ENCODE measurements at regions not wholly inside any gene's neighbourhood (a gene's known extent, or its start where the extent isn't known, plus 50 kb on each side); places are given as distances from the start of the nearest gene placed in this dataset.

DNA sequence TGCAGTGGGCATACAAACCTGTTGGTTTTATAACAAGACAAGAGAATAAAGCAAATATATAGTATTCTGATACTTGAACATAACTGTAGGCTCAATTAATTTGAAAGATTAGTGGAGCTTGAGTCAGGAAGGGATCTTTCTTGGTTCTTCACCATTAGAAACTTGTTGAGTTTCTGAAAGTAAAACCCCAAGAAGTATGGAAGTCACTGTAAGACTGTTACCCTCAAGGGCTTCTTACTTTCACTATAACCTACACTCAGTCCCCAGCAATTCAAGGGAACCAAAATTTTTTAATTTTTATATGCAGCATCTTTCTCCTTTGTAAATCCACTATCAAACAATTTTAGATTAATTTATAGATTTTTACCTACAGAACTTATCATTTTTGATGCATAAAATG lies 2019.2 kb upstream of the ADGRL3 start:
- Histone ChIP-seq H3K9me1 (replicated peaks; ENCODE audit: control insufficient read depth, extremely low read depth, insufficient read depth, low read length) (no peaks in the 10 kb centered on the region), H3K4me1 (ENCODE audit: control insufficient read depth, extremely low read depth, insufficient read depth, low read length) (no peaks in the 10 kb centered on the region), H3K27me3 (ENCODE audit: control insufficient read depth in 2 of 2, insufficient read depth in 2 of 2, low read length in 2 of 2) (no peaks in the 10 kb centered on the region), H3K9me3 (replicated peaks; ENCODE audit: control insufficient read depth, insufficient read depth, low read length) (peaks cover 6% of the 10 kb centered on the region), H2AFZ (ENCODE audit: low read depth, low read length) (no peak overlapping the region), H3K36me3 (ENCODE audit: control insufficient read depth in 2 of 2, extremely low read depth in 1 of 2, insufficient read depth in 2 of 2, low read length in 2 of 2) (no peaks in the 10 kb centered on the region), H3K9ac (replicated peaks; ENCODE audit: extremely low read depth, insufficient read depth, low read length) (no peak overlapping the region), H4K20me1 (replicated peaks; ENCODE audit: control insufficient read depth, extremely low read depth, insufficient read depth, low read length) (no peaks in the 10 kb centered on the region), H3K27ac (ENCODE audit: insufficient read depth, low read depth, low read length) (no peak overlapping the region), H3K4me2 (ENCODE audit: insufficient read depth, low read length) (no peak overlapping the region), H3K4me3 (replicated peaks in 1 of 3; ENCODE audit: insufficient read depth in 1 of 3, low read depth in 1 of 3, low read length in 3 of 3) (no peak overlapping the region), H3K79me2 (ENCODE audit: control insufficient read depth, insufficient read depth, low read length) (no peaks in the 10 kb centered on the region)
- intact Hi-C loops (cut with micrococcal nuclease): no loop called here
- DNase-seq (ENCODE audit: low read depth, low spot score): no peak
- no peak for TF ChIP-seq GATA2 (IDR thresholded peaks at IDR 0.05; ENCODE audit: insufficient read depth, insufficient read length, low read depth, low read length)
- no peak for TF ChIP-seq EZH2 (IDR thresholded peaks at IDR 0.05; ENCODE audit: borderline replicate concordance, low read depth, low read length, severe bottlenecking)
- TF ChIP-seq JUN (IDR thresholded peaks at IDR 0.05; ENCODE audit: borderline replicate concordance, insufficient read depth, insufficient read length, low read depth): no peak
- no peak for TF ChIP-seq MYC (IDR thresholded peaks at IDR 0.05; ENCODE audit: low read depth, low read length)
- TF ChIP-seq CTCF (IDR thresholded peaks at IDR 0.05; ENCODE audit: extremely low read depth in 1 of 2, insufficient read depth in 1 of 2, low read depth in 1 of 2, low read length in 2 of 2): no peak
- no peak for TF ChIP-seq POLR2A (IDR thresholded peaks at IDR 0.05; ENCODE audit: low read depth, low read length)
- TF ChIP-seq FOS (IDR thresholded peaks at IDR 0.05; ENCODE audit: borderline replicate concordance, insufficient read depth, low read length): no peak
- TF ChIP-seq POLR2AphosphoS5 (IDR thresholded peaks at IDR 0.05; ENCODE audit: insufficient read depth, low read depth, low read length): no peak
- TF ChIP-seq, protein P1, sequence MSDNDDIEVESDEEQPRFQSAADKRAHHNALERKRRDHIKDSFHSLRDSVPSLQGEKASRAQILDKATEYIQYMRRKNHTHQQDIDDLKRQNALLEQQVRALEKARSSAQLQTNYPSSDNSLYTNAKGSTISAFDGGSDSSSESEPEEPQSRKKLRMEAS (IDR thresholded peaks at IDR 0.05; ENCODE audit: insufficient read depth, insufficient read length): no peak
- POLR2A ChIA-PET: no interaction called here
- CTCF ChIA-PET: no interaction called here
- dilution Hi-C loops (cut with MboI; ENCODE audit: extremely low pct_ligation_motif_present, low sequenced_read_pairs): no loop called here
- BruUV-seq (replicated peaks): no TSS peak
- FAIRE-seq: no peak
